NCI-H345 treated with DMSO at 0.1 percent for 48 hours (cell line): ENCODE measurements at regions not wholly inside any gene's neighbourhood (a gene's known extent, or its start where the extent isn't known, plus 50 kb on each side); places are given as distances from the start of the nearest gene placed in this dataset.
"Not testable (repeated sequence)": the region's sequence is repeated elsewhere in the genome, so short reads cannot be mapped to it uniquely, and the experiment has no call there.

Source experiments
- DNase-seq: peaks from one replicate; lab custom pipeline; 2025; ENCODE audit not compliant: unreplicated experiment; lab: John Stamatoyannopoulos, UW

DNA sequence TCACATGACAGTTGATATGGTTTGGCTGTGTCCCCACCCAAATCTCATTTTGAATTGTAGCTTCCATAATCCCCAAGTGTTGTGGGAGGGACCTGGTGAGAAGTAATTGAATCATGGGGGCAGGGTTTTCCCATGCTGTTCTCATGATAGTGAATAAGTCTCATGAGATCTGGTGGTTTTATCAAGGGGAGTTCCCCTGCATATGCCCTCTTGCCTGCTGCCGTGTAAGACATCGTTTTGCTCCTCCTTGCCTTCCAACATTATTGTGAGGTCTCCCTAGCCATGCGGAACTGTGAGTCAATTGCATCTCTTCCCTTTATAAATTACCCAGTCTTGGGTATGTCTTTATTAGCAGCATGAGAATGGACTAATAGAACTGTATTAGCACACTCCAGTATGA lies 382.4 kb upstream of the PODXL start:
- not testable (repeated sequence) for DNase-seq

- no peak for DNase-seq
Observed at GRCh38 chr7:131937868-131938267, 381.4 kb upstream of the PODXL start.

DNA sequence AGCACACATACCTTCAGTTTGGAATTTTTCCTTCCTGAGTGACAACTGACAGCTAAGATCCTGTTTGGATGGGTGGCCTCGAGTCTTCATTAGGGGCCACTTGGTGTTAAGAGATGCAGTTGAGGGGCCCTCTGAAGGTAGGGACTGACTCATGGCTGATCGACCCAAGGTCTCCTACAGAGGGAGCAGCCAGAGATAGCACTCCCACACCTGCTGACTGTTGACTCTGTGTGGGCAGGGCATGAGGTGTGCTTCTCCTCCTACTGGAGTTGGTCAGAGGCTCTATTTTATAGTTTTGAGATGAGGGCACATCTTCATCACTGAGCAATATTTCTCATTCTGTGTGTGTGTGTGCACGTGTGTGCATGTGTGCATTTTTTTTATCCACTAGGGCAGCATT lies 378.8 kb upstream of the PODXL start:
- no peak for DNase-seq

DNA sequence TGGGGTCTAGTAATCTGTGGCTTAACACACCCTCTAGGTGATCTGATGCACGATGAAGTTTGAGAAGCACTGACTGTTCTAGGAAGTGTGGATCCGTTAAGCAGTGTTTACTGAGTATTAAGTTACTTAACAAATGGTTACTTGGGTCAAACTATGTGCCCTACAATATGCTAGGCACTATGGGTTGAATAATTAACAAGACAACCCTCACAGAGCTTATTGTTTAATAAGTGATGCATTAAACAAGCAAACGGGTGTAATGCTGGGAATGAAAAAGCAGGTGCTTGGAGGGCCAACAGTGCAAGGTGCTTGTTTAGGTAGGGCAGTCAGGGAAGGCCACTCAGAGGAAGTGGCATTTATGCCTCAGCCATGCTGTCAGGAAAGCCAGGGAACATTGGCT lies 378.0 kb upstream of the PODXL start:
- no peak for DNase-seq

DNA sequence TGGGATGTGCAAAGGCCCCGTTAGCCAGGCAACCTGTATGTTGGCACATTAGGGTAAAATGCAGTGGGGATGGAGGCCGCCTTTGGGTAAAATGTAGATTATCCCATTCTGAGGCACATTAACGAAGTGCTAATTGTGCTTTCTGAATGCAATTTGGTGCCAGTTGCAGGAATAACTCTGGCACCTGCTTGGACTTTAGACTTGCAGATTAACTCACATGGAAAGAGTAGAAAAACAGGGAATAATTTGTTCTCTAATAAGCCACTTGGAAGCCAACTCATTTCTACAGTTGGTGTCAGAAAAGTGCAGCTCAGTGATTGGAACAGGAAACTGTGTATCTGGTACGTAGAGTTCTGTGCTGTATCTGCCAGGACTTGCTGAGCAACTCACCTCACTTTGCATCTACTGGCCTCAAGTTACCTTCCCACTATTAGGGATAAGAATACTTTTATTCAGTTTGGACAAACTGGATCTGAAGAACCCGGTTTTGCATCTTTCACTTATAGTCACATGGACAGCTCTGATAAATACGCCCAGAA lies 377.4 kb upstream of the PODXL start:
- no peak for DNase-seq

GRCh38 chr7:131933219-131933618 lies 376.8 kb upstream of the PODXL start:
- DNase-seq: not testable (repeated sequence)

- DNase-seq: no peak
Observed at GRCh38 chr7:131932271-131932670, 375.8 kb upstream of the PODXL start.

- no peak for DNase-seq
Observed at GRCh38 chr7:131931370-131931769, 374.9 kb upstream of the PODXL start.

- no peak for DNase-seq
Observed at GRCh38 chr7:131929632-131930031, 373.2 kb upstream of the PODXL start.

GRCh38 chr7:131927770-131928423 lies 371.5 kb upstream of the PODXL start:
- no peak for DNase-seq

- no peak for DNase-seq
Observed at GRCh38 chr7:131925636-131926035, 369.2 kb upstream of the PODXL start.

DNA sequence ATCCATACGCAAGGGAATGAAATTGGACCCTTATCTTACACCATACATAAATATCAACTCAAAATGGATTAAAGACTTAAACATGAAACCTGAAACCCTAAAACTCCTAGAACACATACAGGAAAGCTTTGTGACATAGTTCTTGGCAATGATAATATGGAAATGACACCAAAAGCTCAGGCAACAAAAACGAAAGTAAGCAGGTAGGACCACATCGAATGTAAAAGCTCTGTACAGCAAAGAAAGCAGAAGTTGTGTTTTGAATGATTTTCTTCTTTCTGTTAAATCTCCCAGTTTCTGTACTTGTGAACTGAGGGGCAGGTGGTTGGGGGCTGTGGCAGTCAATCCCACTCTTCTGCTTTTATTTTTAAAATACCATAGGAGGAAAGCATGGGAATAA lies 368.4 kb upstream of the PODXL start:
- no peak for DNase-seq

DNA sequence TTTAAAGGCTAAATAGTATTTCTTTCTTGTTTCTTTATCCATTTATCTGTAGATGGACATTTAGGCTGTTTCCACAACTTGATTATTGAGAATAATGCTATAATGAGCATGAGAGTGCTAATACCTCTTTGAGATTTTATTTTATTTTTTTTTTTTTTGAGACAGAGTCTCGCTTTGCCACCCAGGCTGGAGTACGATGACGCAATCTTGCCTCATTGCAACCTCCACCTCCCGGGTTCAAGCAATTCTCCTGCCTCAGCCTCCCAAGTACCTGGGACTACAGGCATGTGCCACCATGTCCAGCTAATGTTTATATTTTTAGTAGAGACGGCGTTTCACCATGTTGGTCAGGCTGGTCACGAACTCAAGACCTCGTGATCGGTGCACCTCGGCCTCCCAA lies 366.5 kb upstream of the PODXL start:
- not testable (repeated sequence) for DNase-seq

DNA sequence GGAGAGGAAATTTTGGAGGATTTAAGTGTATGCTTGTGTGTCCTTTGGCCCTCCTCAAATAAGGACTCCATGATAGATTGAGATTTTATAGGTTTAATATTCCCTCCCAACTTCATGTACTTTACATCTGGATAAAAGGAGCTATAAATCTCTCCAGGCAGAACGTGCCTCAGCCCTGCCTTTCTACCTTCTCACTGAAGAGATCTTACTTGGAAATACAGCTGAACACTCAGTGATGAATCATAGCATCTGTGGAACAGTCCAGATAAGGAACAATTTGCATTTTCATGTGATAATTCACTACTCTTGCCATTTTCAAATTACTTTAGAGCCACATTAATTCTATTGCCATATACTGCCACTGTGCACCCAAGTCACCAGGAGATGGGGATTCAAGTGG lies 364.6 kb upstream of the PODXL start:
- DNase-seq: no peak

GRCh38 chr7:131919920-131920709 lies 363.7 kb upstream of the PODXL start:
- DNase-seq: no peak

DNA sequence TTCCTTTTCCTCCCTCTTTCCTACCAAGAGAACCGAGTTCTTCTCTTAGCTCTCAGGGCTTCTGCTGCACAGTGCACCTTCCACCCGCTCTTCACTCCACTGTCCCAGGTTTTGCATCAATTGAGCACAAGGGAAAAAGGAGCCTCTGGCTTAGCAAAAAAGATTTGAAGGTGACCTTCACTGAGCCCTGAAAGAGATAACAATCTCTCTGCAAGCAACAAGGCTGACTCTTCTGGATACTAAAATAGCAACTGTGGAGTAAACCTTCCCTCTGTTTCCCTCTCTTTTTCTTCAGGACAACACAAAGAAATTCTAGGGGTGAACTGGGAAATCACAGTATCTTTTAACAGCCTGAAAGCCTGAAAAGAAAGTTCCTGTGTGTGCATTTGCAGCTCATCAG lies 354.7 kb upstream of the PODXL start:
- DNase-seq: no peak

DNA sequence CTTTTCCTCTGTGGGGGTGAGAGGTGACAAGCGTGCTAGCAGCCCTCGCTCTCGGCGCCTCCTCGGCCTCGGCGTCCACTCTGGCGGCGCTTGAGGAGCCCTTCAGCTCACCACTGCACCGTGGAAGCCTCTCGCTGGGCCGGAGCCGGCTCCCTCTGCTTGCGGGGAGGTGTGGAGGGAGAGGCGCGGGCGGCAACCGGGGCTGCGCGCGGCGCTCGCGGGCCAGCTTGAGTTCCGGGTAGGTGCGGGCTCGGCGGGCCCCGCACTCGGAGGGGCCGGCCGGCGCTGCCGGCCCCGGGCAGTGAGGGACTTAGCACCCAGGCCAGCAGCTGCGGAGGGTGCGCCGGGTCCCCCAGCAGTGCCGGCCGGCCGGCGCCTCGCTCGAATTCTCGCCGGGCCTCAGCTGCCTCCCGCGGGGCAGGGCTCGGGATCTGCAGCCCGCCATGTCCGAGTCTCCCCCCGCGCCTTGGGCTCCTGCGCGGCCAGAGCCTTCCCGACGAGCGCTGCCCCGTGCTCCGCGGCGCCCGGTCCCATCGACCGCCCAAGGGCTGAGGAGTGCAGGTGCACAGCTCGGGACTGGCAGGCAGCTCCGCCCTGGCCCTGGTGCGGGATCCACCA lies 352.8 kb upstream of the PODXL start:
- no peak for DNase-seq

GRCh38 chr7:131908714-131909113 lies 352.3 kb upstream of the PODXL start:
- no peak for DNase-seq

- no peak for DNase-seq
Observed at GRCh38 chr7:131905471-131905973, 349.1 kb upstream of the PODXL start.

DNA sequence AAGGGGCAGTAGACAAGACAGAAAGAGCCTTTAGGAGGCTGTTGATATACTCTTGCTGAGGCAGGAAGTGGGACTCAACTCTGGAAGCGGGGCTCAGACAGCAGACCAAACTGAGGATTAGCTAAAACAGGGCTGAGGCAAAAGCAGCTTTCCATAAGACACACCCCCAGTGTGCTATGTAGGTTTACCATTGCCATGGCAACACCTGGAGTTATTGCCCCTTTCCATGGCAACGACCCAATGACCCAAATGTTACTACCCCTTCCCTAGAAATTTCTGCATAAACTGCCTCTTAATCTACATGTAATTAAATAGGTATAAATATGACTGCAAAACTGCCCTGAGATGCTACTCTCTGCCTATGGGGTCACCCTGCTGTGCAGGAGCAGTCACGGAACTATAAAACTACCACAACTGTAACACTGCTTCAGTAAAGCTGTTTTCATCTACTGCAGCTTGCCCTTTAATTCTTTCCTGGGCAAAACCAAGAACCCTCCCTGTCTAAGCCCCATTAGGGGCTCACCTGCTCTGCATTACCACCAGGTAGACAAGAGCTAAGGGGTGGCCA lies 348.4 kb upstream of the PODXL start:
- no peak for DNase-seq

DNA sequence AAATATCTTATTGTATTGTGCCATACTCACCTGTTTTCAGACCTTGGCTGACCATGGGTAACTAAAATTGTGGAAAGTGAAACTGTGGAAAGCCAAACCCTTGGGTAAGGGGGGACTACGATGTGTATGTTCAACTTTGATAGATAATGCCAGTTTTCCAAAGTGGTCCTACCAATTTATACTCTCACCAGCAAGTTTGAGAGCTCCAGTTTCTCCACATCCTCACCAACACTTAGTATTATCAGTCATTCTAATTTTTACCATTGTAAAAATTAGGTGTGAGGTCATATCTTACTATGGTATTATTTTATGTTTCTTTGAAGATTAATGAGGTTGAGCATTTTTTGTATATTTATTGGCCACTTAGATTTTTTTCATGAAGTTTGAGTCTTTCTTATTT lies 346.9 kb upstream of the PODXL start:
- no peak for DNase-seq
